LHCN-M2 (cell line): ENCODE measurements at regions not wholly inside any gene's neighbourhood (a gene's known extent, or its start where the extent isn't known, plus 50 kb on each side); places are given as distances from the start of the nearest gene placed in this dataset.

Source experiments
- DNase-seq: peaks from one replicate; pipeline ENCODE4 v3.0.0-alpha.2; 2012; ENCODE audit warnings: low read depth

- DNase-seq = no peak
Observed at GRCh38 chr19:31979362-31979761, 366.0 kb upstream of the ZNF507 start.

GRCh38 chr19:31979949-31980670 lies 365.3 kb upstream of the ZNF507 start:
- no peak for DNase-seq

GRCh38 chr19:31980796-31981195 lies 364.6 kb upstream of the ZNF507 start:
- no peak for DNase-seq

- no peak for DNase-seq
Observed at GRCh38 chr19:31981545-31981944, 363.9 kb upstream of the ZNF507 start.

- DNase-seq = no peak
Observed at GRCh38 chr19:31983647-31984046, 361.8 kb upstream of the ZNF507 start.

- no peak for DNase-seq
Observed at GRCh38 chr19:31985001-31985605, 360.3 kb upstream of the ZNF507 start.

GRCh38 chr19:31986951-31987350 lies 358.5 kb upstream of the ZNF507 start:
- no peak for DNase-seq

- no peak for DNase-seq
Observed at GRCh38 chr19:31988256-31988655, 357.2 kb upstream of the ZNF507 start.

- DNase-seq = no peak
Observed at GRCh38 chr19:31991984-31992655, 353.3 kb upstream of the ZNF507 start.

- DNase-seq = no peak
Observed at GRCh38 chr19:31992750-31993149, 352.7 kb upstream of the ZNF507 start.

GRCh38 chr19:31995546-31995945 lies 349.9 kb upstream of the ZNF507 start:
- DNase-seq = no peak

- DNase-seq = no peak
Observed at GRCh38 chr19:32010071-32010470, 335.3 kb upstream of the ZNF507 start.

GRCh38 chr19:32012206-32012605 lies 333.2 kb upstream of the ZNF507 start:
- no peak for DNase-seq

- no peak for DNase-seq
Observed at GRCh38 chr19:32012886-32013631, 332.4 kb upstream of the ZNF507 start.

GRCh38 chr19:32017176-32017953 lies 328.0 kb upstream of the ZNF507 start:
- no peak for DNase-seq

GRCh38 chr19:32018014-32018413 lies 327.4 kb upstream of the ZNF507 start:
- no peak for DNase-seq

- DNase-seq = no peak
Observed at GRCh38 chr19:32020538-32020937, 324.9 kb upstream of the ZNF507 start.

- DNase-seq = no peak
Observed at GRCh38 chr19:32022044-32022640, 323.3 kb upstream of the ZNF507 start.

GRCh38 chr19:32022731-32023563 lies 322.5 kb upstream of the ZNF507 start:
- no peak for DNase-seq

GRCh38 chr19:32023564-32023832 lies 321.9 kb upstream of the ZNF507 start:
- DNase-seq = no peak
